IMR-90 (cell line): ENCODE measurements at regions not wholly inside any gene's neighbourhood (a gene's known extent, or its start where the extent isn't known, plus 50 kb on each side); places are given as distances from the start of the nearest gene placed in this dataset.

Source experiments
- BHLHE40 ChIP-seq: fragments of 150-350 bp; IDR thresholded peaks from 2 replicates; pipeline ENCODE4 v1.6.1; 2016; ENCODE audit warnings: mild to moderate bottlenecking, low read depth, low read length
- CEBPB ChIP-seq: IDR thresholded peaks from 2 replicates; pipeline ENCODE4 v1.6.1; 2012; ENCODE audit warnings: low read depth, low read length, improper control_type of control experiment
- CTCF ChIP-seq: conservative IDR thresholded peaks from 2 replicates; pipeline ENCODE4 v1.5.1; 2012; ENCODE audit warnings: mild to moderate bottlenecking, low read depth, low read length, improper control_type of control experiment
- MXI1 ChIP-seq: IDR thresholded peaks from 2 replicates; pipeline ENCODE4 v1.6.1; 2012; ENCODE audit warnings: low read depth, mild to moderate bottlenecking, low read length, moderate library complexity, borderline replicate concordance
- NFE2L2 ChIP-seq: fragments of 150-350 bp; IDR thresholded peaks from 2 replicates; pipeline ENCODE4 v1.6.1; 2016; ENCODE audit warnings: low read depth, mild to moderate bottlenecking, low read length
- POLR2A ChIP-seq: IDR thresholded peaks from 2 replicates; pipeline ENCODE4 v1.6.1; 2012; ENCODE audit warnings: mild to moderate bottlenecking, low read depth, low read length
- RAD21 ChIP-seq: IDR thresholded peaks from 2 replicates; pipeline ENCODE4 v1.6.1; 2012; ENCODE audit warnings: low read length, improper control_type of control experiment
- RCOR1 ChIP-seq: IDR thresholded peaks from 2 replicates; pipeline ENCODE4 v1.6.1; 2012; ENCODE audit warnings: mild to moderate bottlenecking, low read length, improper control_type of control experiment; ENCODE audit not compliant: insufficient replicate concordance
- TF ChIP-seq, protein P1 (sequence below): fragments of 150-350 bp; IDR thresholded peaks from 2 replicates; pipeline ENCODE4 v1.6.1; 2016; ENCODE audit warnings: low read depth, mild to moderate bottlenecking, low read length, moderate library complexity, borderline replicate concordance

- TF ChIP-seq CTCF = no peak
- TF ChIP-seq RCOR1 = no peak
- no peak for TF ChIP-seq BHLHE40
- TF ChIP-seq, protein P1, sequence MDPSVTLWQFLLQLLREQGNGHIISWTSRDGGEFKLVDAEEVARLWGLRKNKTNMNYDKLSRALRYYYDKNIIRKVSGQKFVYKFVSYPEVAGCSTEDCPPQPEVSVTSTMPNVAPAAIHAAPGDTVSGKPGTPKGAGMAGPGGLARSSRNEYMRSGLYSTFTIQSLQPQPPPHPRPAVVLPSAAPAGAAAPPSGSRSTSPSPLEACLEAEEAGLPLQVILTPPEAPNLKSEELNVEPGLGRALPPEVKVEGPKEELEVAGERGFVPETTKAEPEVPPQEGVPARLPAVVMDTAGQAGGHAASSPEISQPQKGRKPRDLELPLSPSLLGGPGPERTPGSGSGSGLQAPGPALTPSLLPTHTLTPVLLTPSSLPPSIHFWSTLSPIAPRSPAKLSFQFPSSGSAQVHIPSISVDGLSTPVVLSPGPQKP = no peak
- TF ChIP-seq NFE2L2 = no peak
- TF ChIP-seq POLR2A = no peak
- no peak for TF ChIP-seq CEBPB
- no peak for TF ChIP-seq RAD21
- no peak for TF ChIP-seq MXI1
These were observed 1168.0 kb downstream of the PLA2G4A start for GRCh38 chr1:187996780-187997179.
